ENCODE measurements at regions not wholly inside any gene's neighbourhood (a gene's known extent, or its start where the extent isn't known, plus 50 kb on each side); places are given as distances from the start of the nearest gene placed in this dataset.

- DNase-seq = no peak
These were observed 491.1 kb upstream of the MYT1L start for GRCh38 chr2:2822143-2822542.

- DNase-seq = no peak
These were observed 481.6 kb upstream of the MYT1L start for GRCh38 chr2:2812648-2813047.

GRCh38 chr2:2812117-2812516, 481.0 kb upstream of the MYT1L start:
- DNase-seq = no peak

GRCh38 chr2:2810504-2810903, 479.4 kb upstream of the MYT1L start:
- DNase-seq = no peak

- no peak for DNase-seq
These were observed 478.7 kb upstream of the MYT1L start for GRCh38 chr2:2809771-2810170.

- no peak for DNase-seq
These were observed 477.5 kb upstream of the MYT1L start for GRCh38 chr2:2808551-2809058.

- no peak for DNase-seq
These were observed 475.6 kb upstream of the MYT1L start for GRCh38 chr2:2806711-2807110.

GRCh38 chr2:2805263-2805662, 474.2 kb upstream of the MYT1L start:
- DNase-seq = no peak

GRCh38 chr2:2804528-2804927, 473.5 kb upstream of the MYT1L start:
- no peak for DNase-seq

- no peak for DNase-seq
These were observed 470.4 kb upstream of the MYT1L start for GRCh38 chr2:2801458-2801857.

- DNase-seq = no peak
These were observed 469.6 kb upstream of the MYT1L start for GRCh38 chr2:2800697-2801096.

GRCh38 chr2:2800001-2800400, 468.9 kb upstream of the MYT1L start:
- no peak for DNase-seq

GRCh38 chr2:2799151-2799697, 468.1 kb upstream of the MYT1L start:
- DNase-seq = no peak

GRCh38 chr2:2798337-2798736, 467.3 kb upstream of the MYT1L start:
- no peak for DNase-seq

- no peak for DNase-seq
These were observed 466.7 kb upstream of the MYT1L start for GRCh38 chr2:2797797-2798196.

GRCh38 chr2:2796207-2796606, 465.1 kb upstream of the MYT1L start:
- no peak for DNase-seq

GRCh38 chr2:2795438-2796091, 464.5 kb upstream of the MYT1L start:
- no peak for DNase-seq

- DNase-seq = no peak
These were observed 463.0 kb upstream of the MYT1L start for GRCh38 chr2:2793925-2794560.

- DNase-seq = no peak
These were observed 462.4 kb upstream of the MYT1L start for GRCh38 chr2:2793514-2793913.

GRCh38 chr2:2791606-2792005, 460.5 kb upstream of the MYT1L start:
- no peak for DNase-seq

GRCh38 chr2:2791031-2791430, 460.0 kb upstream of the MYT1L start:
- DNase-seq = no peak

- DNase-seq = no peak
These were observed 457.0 kb upstream of the MYT1L start for GRCh38 chr2:2788076-2788475.

GRCh38 chr2:2787301-2787907, 456.3 kb upstream of the MYT1L start:
- DNase-seq = no peak

GRCh38 chr2:2782007-2782406, 450.9 kb upstream of the MYT1L start:
- no peak for DNase-seq

Data from CD4-positive, alpha-beta T cell treated with Interleukin-12 subunit alpha and Interleukin-12 subunit beta, for 1 hour (primary cell).